LNCaP clone FGC (cell line): ENCODE measurements at regions not wholly inside any gene's neighbourhood (a gene's known extent, or its start where the extent isn't known, plus 50 kb on each side); places are given as distances from the start of the nearest gene placed in this dataset.
"Not testable (repeated sequence)": the region's sequence is repeated elsewhere in the genome, so short reads cannot be mapped to it uniquely, and the experiment has no call there.

Experiments
- DNase-seq: peaks from one replicate; pipeline ENCODE4 v3.0.0-alpha.2; 2011; ENCODE audit warnings: low read depth
- H3K4me3 ChIP-seq: 2 replicates; pipeline ENCODE4 v1.5.1; 2011; ENCODE audit warnings: mild to moderate bottlenecking, low read depth, low read length, control low read depth
- CTCF ChIP-seq: IDR thresholded peaks from 2 replicates; pipeline ENCODE4 v1.5.1; 2012; ENCODE audit warnings: mild to moderate bottlenecking; ENCODE audit not compliant: control insufficient read depth, insufficient read depth; ENCODE audit errors: extremely low read depth

DNA sequence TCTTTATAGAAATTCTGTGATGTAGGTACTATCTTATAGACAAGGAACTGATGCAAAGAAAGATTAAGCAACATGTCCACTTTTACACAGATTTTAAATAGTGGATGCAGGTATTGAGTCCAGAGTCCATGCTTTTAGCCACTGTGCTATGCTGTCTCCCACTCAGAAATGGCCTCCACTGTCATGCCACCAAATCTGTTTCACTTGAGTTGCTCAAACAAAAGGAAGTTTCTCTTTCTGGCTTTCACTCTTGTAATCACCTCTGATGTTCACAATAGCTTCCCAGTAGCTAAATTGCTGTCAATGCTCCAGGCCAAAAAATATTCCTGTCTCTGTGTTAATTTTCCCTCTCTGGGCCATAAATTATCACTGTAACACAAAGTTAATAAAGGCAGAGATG lies 77.0 kb upstream of the RASA1 start:
- no peak for DNase-seq
- H3K4me3 ChIP-seq = no peak overlapping the region
- TF ChIP-seq CTCF = no peak

GRCh38 chr5:87191645-87192044 lies 76.0 kb upstream of the RASA1 start:
- no peak for DNase-seq
- no peak overlapping the region for H3K4me3 ChIP-seq
- TF ChIP-seq CTCF = no peak

GRCh38 chr5:87195104-87195591 lies 72.5 kb upstream of the RASA1 start:
- DNase-seq = no peak
- H3K4me3 ChIP-seq = no peak overlapping the region

DNA sequence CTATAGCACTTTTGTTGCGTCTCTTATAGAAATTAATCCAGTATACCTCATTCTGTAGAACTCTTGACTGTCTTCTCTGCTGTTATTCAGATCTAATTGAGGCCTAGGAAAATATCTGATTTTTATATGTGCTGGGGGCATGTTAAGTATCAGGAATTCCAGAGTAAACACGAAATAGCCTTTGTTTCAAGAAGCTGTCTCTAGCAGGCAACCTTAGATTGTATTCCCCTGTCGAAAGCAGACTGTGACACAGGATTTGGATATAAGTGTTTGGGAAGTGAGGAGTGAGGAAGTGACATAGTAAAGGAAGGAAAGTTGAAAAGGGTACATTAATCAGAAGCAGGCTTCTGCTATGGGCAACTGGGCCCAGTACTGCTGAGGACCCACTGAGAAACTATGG lies 72.1 kb upstream of the RASA1 start:
- no peak for TF ChIP-seq CTCF
- DNase-seq = no peak
- no peak overlapping the region for H3K4me3 ChIP-seq

More at GRCh38 chr5:87195104-87195591, 72.5 kb upstream of the RASA1 start:
- no peak for TF ChIP-seq CTCF

GRCh38 chr5:87198010-87198409 lies 69.7 kb upstream of the RASA1 start:
- DNase-seq = no peak
- H3K4me3 ChIP-seq = no peak overlapping the region
- TF ChIP-seq CTCF = no peak

DNA sequence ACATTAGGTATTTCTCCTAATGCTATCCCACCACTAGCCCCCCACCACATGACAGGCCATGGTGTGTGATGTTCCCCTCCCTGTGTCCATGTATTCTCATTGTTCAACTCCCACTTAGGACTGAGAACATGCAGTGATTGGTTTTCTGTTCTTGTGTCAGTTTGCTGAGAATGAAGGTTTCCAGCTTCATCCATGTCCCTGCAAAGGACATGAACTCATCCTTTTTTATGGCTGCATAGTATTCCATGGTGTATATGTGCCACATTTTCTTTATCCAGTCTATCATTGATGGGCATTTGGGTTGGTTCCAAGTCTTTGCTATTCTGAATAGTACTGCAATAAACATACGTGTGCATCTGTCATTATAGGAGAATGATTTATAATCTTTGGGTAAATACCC lies 68.4 kb upstream of the RASA1 start:
- not testable (repeated sequence) for DNase-seq, H3K4me3 ChIP-seq

DNA sequence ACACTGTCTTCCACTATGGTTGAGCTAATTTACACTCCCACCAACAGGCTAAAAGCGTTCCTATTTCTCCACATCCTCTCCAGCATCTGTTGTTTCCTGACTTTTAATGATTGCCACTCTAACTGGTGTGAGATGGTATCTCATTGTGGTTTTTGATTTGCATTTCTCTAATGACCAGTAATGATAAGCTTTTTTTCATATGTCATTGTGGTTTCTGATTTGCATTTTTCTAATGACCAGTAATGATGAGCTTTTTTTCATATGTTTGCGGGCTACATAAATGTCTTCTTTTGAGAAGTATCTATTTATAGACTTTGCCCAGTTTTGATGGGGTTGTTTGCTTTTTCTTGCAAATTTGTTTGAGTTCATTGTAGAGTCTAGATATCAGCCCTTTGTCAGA lies 68.0 kb upstream of the RASA1 start:
- DNase-seq, H3K4me3 ChIP-seq: not testable (repeated sequence)

DNA sequence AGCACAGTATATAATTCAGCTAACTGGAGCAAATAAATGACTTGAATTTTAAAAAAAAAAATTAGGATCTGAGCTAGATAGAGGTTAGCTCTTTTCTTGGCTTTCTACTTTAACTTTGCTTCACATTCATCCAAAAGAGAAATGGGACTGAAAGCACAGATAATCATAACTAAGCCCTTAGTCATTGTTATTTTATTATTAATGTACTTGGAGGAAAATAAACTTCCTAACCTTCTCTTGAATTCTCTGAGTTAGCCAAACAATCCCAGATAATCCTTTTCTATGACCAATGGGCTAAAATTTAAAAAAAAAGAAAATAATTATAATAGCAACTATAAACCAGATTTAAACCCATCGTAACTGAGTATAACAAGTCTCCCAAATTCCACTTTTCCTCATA lies 57.6 kb upstream of the RASA1 start:
- H3K4me3 ChIP-seq = no peak overlapping the region
- TF ChIP-seq CTCF = no peak
- DNase-seq = no peak
